Epithelial cell of prostate (primary cell): ENCODE measurements at regions not wholly inside any gene's neighbourhood (a gene's known extent, or its start where the extent isn't known, plus 50 kb on each side); places are given as distances from the start of the nearest gene placed in this dataset.

ENCODE experiments used
- DNase-seq: peaks from one replicate; pipeline ENCODE4 v3.0.0-alpha.2; 2011; ENCODE audit warnings: low read depth, low spot score
- H3K27ac ChIP-seq: fragments of 450-650 bp; 2 replicates; pipeline ENCODE4 v1.5.1; 2017; ENCODE audit warnings: mild to moderate bottlenecking

DNA sequence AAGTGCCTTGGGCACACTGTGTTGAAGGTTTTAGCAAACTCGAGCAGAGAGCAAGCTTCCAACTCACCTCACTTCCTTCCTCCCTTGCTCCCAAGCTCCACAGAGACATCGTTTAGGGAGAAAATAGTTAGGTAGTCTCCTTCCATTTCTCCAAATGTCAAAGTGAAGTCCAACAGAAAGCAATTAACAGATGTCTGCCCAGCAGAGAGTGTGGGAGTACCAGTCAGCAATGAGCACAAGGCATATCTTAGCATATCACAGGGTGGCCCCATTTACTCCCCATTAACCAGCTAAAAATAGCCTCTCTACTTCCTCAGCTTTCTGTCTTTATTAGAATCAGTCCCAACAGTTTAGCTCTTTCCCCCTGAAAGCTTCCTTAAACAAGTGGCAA, 334.2 kb upstream of the CAMK1G start:
- no peak for DNase-seq

DNA sequence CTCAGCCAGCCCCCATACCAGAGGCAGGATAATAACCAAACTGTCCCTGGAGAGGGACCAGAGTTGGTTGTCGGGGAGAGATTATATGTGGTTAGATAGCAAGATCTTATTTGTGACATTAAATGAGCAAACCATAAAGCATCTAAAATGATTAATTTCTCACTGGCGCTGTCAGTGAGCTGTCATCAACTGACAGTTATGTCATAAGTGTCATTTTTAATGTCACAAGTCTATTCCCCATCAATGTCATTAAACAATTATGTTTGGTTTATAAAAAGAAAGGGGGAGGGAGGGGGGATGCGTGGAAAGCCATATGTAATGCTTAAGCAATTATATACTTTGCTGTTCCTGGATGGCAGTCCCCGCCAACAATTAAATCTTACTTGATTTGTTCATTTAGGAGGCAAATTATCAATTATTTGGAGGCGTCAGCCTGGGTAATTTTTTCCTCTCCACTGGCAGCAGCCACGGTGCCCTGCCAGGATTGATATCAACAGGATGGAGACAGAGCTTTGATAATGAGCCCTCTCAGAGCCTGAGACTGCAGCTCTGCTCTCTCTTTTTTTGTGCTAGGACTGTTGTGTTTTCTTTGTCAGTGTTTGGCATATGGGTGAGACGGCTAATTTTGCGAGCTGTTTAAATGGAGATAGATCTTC, 333.6 kb upstream of the CAMK1G start:
- H3K27ac ChIP-seq: no peak overlapping the region
- no peak for DNase-seq

More for the DNA sequence above, 334.2 kb upstream of the CAMK1G start:
- no peak overlapping the region for H3K27ac ChIP-seq

DNA sequence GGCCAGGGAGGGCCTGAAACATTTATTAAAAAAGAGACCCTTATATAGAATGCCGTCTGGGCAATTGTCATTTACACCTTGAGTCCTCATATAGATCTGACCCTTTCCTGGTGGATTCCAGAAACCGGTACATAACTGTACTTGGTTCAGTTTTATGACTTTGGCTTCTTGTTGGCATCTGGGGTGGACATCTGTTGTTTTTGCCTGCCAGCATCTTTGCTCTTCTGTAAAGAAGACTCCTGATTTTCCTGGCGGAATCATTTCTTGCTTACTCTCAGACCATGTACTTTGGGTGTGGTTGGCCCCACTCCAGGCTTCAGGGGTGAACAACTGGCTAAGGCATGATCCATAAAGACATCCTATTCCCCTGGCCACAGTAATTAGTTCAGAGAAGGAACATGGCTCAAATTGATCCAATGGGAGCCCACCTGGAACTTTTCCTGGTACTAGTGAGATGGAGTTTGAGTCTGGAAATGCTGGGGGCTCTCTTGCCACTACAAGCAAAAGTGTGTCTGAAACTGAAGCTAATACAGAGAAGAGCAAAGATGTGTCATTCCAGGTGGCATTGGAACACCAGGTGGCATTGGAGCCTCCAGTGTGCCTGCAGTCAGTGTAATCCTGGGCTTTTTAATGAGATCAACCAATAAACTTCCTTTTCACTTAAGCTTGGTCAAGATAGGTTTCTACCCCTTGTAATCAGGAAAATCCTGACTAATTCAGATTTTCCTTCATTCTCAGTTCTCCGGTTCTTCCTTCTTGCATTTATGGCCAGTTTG, 332.5 kb upstream of the CAMK1G start:
- H3K27ac ChIP-seq: no peak overlapping the region
- no peak for DNase-seq

DNA sequence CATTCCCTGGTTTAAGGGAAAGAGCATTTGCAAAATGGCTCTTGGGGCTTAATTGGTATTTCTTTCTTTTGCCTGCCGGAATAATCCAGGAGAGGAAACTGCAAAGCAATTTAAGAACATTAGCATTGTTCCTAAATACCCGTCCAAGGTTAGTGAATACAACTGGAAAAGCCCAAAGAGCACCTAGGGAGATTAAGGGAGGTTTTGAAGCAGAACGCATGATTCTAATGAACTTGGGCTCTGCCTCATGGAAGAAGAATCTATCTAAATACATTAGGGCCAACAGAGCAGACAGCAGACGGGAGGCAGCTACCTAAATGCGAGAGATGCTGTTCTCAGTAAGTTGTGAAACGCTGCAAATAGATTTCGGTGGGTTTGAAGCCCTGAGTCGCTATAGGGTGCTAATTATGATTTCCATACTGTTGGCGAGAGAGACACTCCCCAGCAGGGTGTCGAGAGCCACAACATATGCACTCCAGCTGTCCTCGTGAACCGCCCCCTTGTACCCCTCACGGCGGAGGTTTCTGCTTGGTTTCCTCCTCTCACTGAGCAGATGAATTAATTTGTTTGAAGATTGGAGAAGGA, 326.7 kb upstream of the CAMK1G start:
- no peak for DNase-seq
- H3K27ac ChIP-seq: no peak overlapping the region

DNA sequence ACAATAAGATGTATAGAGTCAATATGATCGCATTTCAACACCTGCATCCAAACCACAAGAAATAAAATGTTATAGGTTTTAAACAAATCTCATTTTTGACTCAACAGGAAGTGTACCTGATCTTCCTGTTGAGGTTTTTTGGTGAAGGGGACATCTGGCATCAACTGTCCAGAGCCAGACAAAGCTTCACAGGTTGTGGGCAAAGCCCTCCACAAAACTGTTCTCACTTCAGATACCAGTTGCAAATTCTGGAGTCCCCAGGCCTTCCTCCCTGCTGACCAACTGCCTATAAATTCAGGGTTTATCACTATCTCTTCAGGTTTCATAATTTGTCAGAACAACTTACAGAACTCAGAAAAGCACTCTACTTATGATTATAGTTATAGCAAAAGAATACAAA, 326.1 kb upstream of the CAMK1G start:
- DNase-seq: no peak
- H3K27ac ChIP-seq: no peak overlapping the region

GRCh38 chr1:209260136-209260535, 323.4 kb upstream of the CAMK1G start:
- H3K27ac ChIP-seq: no peak overlapping the region
- no peak for DNase-seq

GRCh38 chr1:209262631-209263030, 320.9 kb upstream of the CAMK1G start:
- DNase-seq: no peak

DNA sequence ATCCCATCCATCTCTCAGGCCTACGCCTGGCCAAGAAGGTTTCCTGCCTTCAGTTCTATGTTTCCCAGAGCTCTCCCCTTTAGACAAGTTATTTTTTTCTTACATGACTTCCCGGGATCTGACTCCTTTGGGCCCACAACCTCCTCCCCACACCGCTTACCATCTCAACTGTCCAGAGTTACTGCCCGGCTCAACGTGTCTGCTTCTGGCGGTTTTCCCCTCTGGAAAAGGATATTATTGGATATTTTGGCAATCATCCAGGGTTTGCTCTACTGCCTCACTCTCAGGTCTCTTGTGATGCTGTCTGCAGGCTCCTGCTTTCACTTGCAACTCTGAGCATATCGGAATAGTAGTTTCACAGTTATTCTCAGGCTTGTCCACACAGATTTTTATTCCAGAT, 318.2 kb upstream of the CAMK1G start:
- H3K27ac ChIP-seq: no peak overlapping the region
- no peak for DNase-seq

More at GRCh38 chr1:209262631-209263030, 320.9 kb upstream of the CAMK1G start:
- H3K27ac ChIP-seq: no peak overlapping the region

- peak; percentile 78 for DNase-seq
- peak overlapping the region; percentile 73 for H3K27ac ChIP-seq
These were observed 316.8 kb upstream of the CAMK1G start for GRCh38 chr1:209266590-209267205.

DNA sequence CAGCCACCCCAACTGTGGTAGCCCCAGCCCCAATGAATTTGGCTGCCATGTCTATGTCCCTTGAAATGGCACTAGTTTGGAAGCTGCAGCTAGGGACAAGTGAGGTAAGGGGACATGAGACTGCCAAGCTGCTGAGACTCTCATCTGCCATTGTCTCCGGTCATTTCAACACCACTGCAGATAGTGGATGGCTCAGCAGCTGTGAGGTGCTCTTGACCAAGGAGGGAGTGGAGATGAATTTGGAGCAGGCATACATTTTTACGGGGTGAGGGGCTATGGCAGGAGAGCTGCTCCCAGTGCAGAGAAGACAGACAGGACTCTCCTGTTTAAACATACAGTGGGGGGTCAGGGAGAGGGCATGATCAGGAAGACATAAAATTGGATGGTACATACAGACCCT, 315.5 kb upstream of the CAMK1G start:
- no peak overlapping the region for H3K27ac ChIP-seq
- DNase-seq: no peak

- no peak for DNase-seq
- H3K27ac ChIP-seq: no peak overlapping the region
These were observed 315.0 kb upstream of the CAMK1G start for GRCh38 chr1:209268479-209268878.

- DNase-seq: no peak
- H3K27ac ChIP-seq: no peak overlapping the region
These were observed 307.2 kb upstream of the CAMK1G start for GRCh38 chr1:209276321-209276720.

DNA sequence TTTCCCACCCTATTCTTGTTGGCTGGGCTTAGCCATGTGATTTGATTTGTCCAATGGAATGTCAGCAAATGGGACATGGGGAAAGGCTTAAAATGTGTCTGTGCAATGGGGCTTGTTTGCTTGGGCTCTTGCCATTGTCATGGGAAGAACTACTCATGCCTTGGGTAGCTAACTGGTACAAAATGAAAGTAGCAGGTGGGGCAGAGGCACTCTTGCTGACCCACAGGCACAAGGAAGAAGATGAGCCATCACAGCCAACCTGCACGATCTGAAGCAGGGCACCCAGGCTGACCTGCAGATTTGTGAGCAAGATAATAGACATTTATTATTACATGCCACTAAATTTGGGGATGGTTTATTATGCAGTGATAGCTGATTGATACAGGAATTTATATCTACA, 305.9 kb upstream of the CAMK1G start:
- DNase-seq: no peak

DNA sequence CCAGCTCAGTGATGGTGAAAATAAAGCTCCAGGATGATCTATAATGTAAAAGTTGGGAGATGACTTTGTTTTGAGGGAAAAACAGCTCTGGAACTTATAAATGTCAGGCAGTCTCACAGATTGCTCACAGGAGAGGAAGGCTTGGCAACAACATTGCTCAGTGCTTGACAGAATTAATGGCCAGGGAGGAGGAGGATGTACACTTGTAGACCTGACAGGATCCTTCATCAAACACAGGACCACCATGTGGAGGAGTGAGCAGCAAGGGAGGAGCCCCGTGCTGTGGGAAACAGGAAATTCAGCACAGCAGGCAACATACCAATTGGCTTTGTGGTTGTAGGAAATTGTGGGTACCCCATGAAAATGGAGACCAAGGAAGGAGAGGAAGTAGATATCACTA, 291.8 kb upstream of the CAMK1G start:
- DNase-seq: no peak

More for the DNA sequence above, 305.9 kb upstream of the CAMK1G start:
- no peak overlapping the region for H3K27ac ChIP-seq

GRCh38 chr1:209302779-209303568, 280.5 kb upstream of the CAMK1G start:
- H3K27ac ChIP-seq: no peak overlapping the region
- no peak for DNase-seq

More for the DNA sequence above, 291.8 kb upstream of the CAMK1G start:
- no peak overlapping the region for H3K27ac ChIP-seq

DNA sequence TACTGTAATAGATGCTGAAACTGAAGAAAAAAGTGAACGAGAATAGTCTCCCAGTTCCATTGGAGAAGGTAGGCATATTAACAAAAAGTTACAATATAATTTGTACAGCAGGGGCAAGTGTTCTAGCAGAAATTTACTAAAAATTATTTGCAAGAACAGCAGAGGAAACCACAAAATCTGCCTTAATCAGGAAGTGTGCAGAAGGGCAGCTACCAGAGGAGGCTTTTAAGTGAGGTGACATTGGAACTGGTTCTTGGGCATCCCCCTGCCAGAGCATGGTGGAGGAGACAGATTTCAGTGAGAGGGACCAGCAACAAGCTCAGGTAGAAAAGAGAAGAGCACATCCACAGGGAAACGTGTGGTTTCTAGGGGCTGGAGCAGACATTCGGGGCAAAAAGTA, 279.3 kb upstream of the CAMK1G start:
- no peak overlapping the region for H3K27ac ChIP-seq
- no peak for DNase-seq

- DNase-seq: no peak
- H3K27ac ChIP-seq: no peak overlapping the region
These were observed 278.1 kb upstream of the CAMK1G start for GRCh38 chr1:209305221-209305954.

DNA sequence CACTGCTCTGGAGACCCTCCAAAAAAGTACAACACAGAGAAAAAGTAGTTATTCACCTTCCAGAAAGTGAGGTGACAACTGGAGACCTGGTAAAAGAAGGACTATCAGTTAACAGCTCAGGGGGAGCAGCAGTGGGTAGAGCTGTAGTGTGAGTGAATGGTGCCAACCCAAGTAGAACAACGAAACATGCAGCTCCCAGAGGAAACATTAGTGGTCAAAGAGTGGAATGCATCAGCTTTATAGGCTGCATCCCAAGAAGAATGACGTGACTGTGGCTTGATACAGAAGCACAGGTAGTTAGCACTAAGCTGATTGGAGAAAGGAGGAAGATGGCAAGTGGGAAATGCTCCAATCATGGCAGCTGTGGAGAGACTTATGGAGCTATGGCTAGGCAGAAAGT, 275.7 kb upstream of the CAMK1G start:
- H3K27ac ChIP-seq: no peak overlapping the region
- DNase-seq: no peak

DNA sequence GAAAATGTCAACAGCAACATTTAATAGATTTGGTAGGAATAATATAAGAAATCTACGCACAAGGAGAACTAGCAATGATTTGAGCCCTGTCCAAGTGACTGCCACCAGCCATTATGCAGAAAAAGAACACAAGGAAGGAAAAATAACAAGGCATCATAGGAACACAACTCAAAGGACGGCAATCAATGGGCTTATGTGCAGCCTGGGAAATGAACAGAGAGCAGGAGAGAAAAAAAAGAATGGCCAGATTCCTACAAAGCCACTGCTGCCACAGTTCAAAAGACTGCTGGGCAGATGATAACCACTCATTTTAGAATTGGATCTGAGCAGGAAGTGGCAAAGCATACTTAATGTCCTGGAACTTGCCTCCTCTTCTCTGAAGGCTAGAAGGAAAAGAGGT, 274.3 kb upstream of the CAMK1G start:
- DNase-seq: no peak
- H3K27ac ChIP-seq: no peak overlapping the region

DNA sequence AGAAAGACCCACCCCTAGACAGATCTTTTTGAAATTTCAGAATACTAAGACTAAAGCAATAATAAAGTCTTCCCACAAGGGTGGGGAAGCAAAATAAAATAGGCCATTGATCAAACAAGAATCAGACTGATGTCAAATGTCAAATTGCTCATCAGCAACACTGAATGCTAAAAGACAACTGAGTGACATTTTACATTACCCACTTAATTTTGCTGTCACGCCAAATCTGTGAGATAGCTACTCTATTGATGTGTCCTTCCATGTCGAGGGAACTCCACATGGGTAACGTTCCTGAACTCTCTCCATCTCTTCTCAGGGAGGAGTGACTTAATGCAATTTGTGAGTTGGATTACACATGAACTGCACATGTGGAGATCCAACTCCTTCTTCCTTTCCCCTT, 271.7 kb upstream of the CAMK1G start:
- no peak overlapping the region for H3K27ac ChIP-seq
- no peak for DNase-seq
